ENCODE measurements at regions not wholly inside any gene's neighbourhood (a gene's known extent, or its start where the extent isn't known, plus 50 kb on each side); places are given as distances from the start of the nearest gene placed in this dataset.

- Mint-ChIP-seq H3K27me3 (no peaks in the 10 kb centered on the region), H3K36me3 (no peaks in the 10 kb centered on the region), H3K27ac (no peak overlapping the region), H3K9me3 (peaks cover 3 to 18% (median 8%) of the 10 kb centered on the region in 8 donors), H3K4me3 (no peak overlapping the region), H3K4me1 (no peaks in the 10 kb centered on the region)
- Histone ChIP-seq H3K4me1 (ENCODE audit: insufficient read depth, low read length) (no peaks in the 10 kb centered on the region), H3K9me3 (ENCODE audit: control insufficient read depth in 1 of 2, low read length in 2 of 2) (no peaks in the 10 kb centered on the region), H3K4me3 (ENCODE audit: low read length in 2 of 2) (no peak overlapping the region), H3K36me3 (ENCODE audit: insufficient read depth, low read length) (no peaks in the 10 kb centered on the region), H3K27me3 (ENCODE audit: insufficient read depth, low read length) (no peaks in the 10 kb centered on the region), H3K27ac (ENCODE audit: low read depth, low read length) (no peak overlapping the region)
- POLR2A ChIA-PET (ENCODE audit: partially characterized antibody): no interaction called here
- intact Hi-C loops (cut with micrococcal nuclease): no loop called here
- no peak for DNase-seq
- CTCF ChIA-PET (ENCODE audit: partially characterized antibody): no interaction called here
Measured at GRCh38 chr3:63159764-63160163, 118.3 kb upstream of the SYNPR start.

DNA sequence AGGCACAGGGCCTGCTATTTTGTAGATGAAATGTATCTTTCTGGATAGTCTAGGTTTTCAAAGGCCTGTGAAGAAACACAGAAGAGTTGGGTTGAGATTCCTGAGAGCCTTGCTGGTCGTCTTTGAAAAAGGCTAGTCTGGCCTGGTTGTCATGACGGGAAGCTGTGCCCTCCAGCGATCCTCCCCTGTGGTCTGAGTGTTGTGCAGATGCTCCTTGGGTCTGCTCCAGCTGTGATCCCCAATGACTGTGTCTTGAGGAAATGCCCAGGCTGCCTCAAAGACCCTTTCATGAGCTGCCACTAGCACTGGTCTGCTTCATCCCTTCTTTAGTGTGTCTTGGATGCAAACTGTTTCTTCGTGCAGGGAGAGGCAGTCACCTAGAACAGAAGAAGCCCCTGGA is 111.0 kb upstream of the SYNPR start:
- POLR2A ChIA-PET (ENCODE audit: partially characterized antibody): no interaction called here

GRCh38 chr3:63168179-63168578 is 109.9 kb upstream of the SYNPR start:
- no peak for DNase-seq
- ChIA-PET CTCF (ENCODE audit: partially characterized antibody) (no interaction called here), POLR2A (ENCODE audit: partially characterized antibody) (no interaction called here)
- Mint-ChIP-seq H3K4me3 (no peak overlapping the region), H3K27me3 (no peaks in the 10 kb centered on the region), H3K4me1 (no peaks in the 10 kb centered on the region), H3K27ac (no peak overlapping the region), H3K36me3 (no peaks in the 10 kb centered on the region), H3K9me3 (peaks cover 0 to 18% (median 7%) of the 10 kb centered on the region in 8 donors)
- Histone ChIP-seq H3K36me3 (ENCODE audit: insufficient read depth, low read length) (no peaks in the 10 kb centered on the region), H3K4me3 (ENCODE audit: low read length in 2 of 2) (no peak overlapping the region), H3K27ac (ENCODE audit: low read depth, low read length) (no peak overlapping the region), H3K27me3 (ENCODE audit: insufficient read depth, low read length) (no peaks in the 10 kb centered on the region), H3K9me3 (ENCODE audit: control insufficient read depth in 1 of 2, low read length in 2 of 2) (no peaks in the 10 kb centered on the region), H3K4me1 (ENCODE audit: insufficient read depth, low read length) (no peaks in the 10 kb centered on the region)
- intact Hi-C loops (cut with micrococcal nuclease): no loop called here

More for the DNA sequence above, 111.0 kb upstream of the SYNPR start:
- Histone ChIP-seq H3K4me3 (ENCODE audit: low read length in 2 of 2) (no peak overlapping the region), H3K4me1 (ENCODE audit: insufficient read depth, low read length) (no peaks in the 10 kb centered on the region), H3K27ac (ENCODE audit: low read depth, low read length) (no peak overlapping the region), H3K9me3 (ENCODE audit: control insufficient read depth in 1 of 2, low read length in 2 of 2) (no peaks in the 10 kb centered on the region), H3K36me3 (ENCODE audit: insufficient read depth, low read length) (no peaks in the 10 kb centered on the region), H3K27me3 (ENCODE audit: insufficient read depth, low read length) (no peaks in the 10 kb centered on the region)
- CTCF ChIA-PET (ENCODE audit: partially characterized antibody): interaction anchor here (0.6 kb wide), 1 partner anchor 19 kb away, joined by 3 read pairs; no protein-coding TSS in a partner anchor
- H3K9me3 Mint-ChIP-seq: peaks cover 0 to 11% (median 7%) of the 10 kb centered on the region in 8 donors
- no peaks in the 10 kb centered on the region for H3K4me1 Mint-ChIP-seq
- no peaks in the 10 kb centered on the region for H3K27me3 Mint-ChIP-seq
- no peak for DNase-seq
- intact Hi-C loops (cut with micrococcal nuclease): no loop called here
- H3K27ac Mint-ChIP-seq: no peak overlapping the region
- H3K36me3 Mint-ChIP-seq: no peaks in the 10 kb centered on the region
- H3K4me3 Mint-ChIP-seq: no peak overlapping the region

DNA sequence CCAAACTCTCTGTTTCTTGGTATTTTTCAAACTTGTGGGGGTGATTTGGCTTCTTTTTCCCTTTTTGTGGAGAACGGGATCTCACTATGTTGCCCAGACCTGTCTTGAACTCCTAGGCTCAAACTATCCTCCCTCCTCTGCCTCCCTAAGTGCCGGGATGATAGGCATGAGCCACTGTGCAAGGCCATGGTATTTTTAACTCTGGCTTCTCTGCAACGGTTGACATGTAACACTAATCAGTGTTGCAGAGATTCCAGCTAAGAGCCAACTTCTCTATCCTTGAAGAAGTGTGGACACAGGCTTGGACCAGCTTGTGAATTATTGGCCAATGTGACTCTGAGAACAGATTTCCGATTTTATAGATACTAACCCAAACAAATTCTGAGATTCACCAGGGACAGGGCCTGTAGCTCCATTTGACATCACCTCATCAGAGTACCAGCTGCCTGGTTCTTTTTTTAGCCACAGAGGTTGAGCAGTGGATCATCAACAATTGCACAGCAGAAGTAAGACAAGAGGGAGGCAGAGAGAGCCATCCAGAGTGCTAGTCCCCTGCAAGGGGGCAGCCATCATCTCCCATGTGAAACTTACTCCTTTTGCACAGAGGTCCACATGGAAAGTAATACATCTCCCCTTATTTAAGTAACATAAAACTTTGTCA is 98.1 kb upstream of the SYNPR start:
- Mint-ChIP-seq H3K4me3 (no peak overlapping the region), H3K36me3 (no peaks in the 10 kb centered on the region), H3K4me1 (no peaks in the 10 kb centered on the region), H3K9me3 (peaks cover 0 to 15% (median 3%) of the 10 kb centered on the region in 8 donors), H3K27ac (no peak overlapping the region), H3K27me3 (no peaks in the 10 kb centered on the region)
- intact Hi-C loops (cut with micrococcal nuclease): no loop called here
- DNase-seq: no peak
- ChIA-PET POLR2A (ENCODE audit: partially characterized antibody) (no interaction called here), CTCF (ENCODE audit: partially characterized antibody) (no interaction called here)
- Histone ChIP-seq H3K4me1 (ENCODE audit: insufficient read depth, low read length) (no peaks in the 10 kb centered on the region), H3K36me3 (ENCODE audit: insufficient read depth, low read length) (no peaks in the 10 kb centered on the region), H3K9me3 (ENCODE audit: control insufficient read depth in 1 of 2, low read length in 2 of 2) (no peaks in the 10 kb centered on the region), H3K4me3 (ENCODE audit: low read length in 2 of 2) (no peak overlapping the region), H3K27ac (ENCODE audit: low read depth, low read length) (no peak overlapping the region), H3K27me3 (ENCODE audit: insufficient read depth, low read length) (no peaks in the 10 kb centered on the region)

GRCh38 chr3:63192248-63192647 is 85.9 kb upstream of the SYNPR start:
- no peak overlapping the region for H3K27ac Mint-ChIP-seq
- ChIA-PET POLR2A (ENCODE audit: partially characterized antibody) (no interaction called here), CTCF (ENCODE audit: partially characterized antibody) (no interaction called here)
- Histone ChIP-seq H3K27me3 (ENCODE audit: insufficient read depth, low read length) (no peaks in the 10 kb centered on the region), H3K9me3 (ENCODE audit: control insufficient read depth in 1 of 2, low read length in 2 of 2) (no peaks in the 10 kb centered on the region), H3K27ac (ENCODE audit: low read depth, low read length) (no peak overlapping the region), H3K4me3 (ENCODE audit: low read length in 2 of 2) (no peak overlapping the region), H3K36me3 (ENCODE audit: insufficient read depth, low read length) (no peaks in the 10 kb centered on the region), H3K4me1 (ENCODE audit: insufficient read depth, low read length) (no peaks in the 10 kb centered on the region)
- peaks cover 0 to 10% (median 4%) of the 10 kb centered on the region in 8 donors for H3K9me3 Mint-ChIP-seq
- no peak overlapping the region for H3K4me3 Mint-ChIP-seq
- no peak for DNase-seq
- no peaks in the 10 kb centered on the region for H3K27me3 Mint-ChIP-seq
- no peaks in the 10 kb centered on the region for H3K36me3 Mint-ChIP-seq
- intact Hi-C loops (cut with micrococcal nuclease): no loop called here
- H3K4me1 Mint-ChIP-seq: no peaks in the 10 kb centered on the region

- intact Hi-C loops (cut with micrococcal nuclease): no loop called here
Measured at GRCh38 chr3:63193647-63194046, 84.5 kb upstream of the SYNPR start.

DNA sequence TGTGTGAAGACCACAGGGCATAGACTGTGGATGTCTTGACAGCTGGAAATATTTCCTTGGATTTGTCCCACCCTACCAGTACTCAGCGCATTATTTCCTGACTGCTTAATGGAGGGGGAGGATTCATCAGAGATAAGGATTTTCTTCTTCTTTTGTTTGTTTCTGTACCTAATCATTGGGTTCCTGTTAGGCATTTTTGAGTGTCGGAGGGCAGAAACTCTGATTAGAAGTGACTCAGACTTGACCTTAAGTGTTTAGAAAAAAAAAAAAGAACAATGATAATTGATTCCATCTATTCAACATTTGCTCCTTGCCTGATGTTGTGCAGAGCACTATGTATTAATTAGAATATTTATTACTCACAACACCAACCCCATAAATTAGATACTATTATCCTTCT is 78.5 kb upstream of the SYNPR start:
- Mint-ChIP-seq H3K4me1 (no peaks in the 10 kb centered on the region), H3K27ac (no peak overlapping the region), H3K9me3 (peaks cover 0 to 5% (median 1%) of the 10 kb centered on the region in 8 donors), H3K4me3 (no peak overlapping the region), H3K27me3 (no peaks in the 10 kb centered on the region), H3K36me3 (no peaks in the 10 kb centered on the region)
- intact Hi-C loops (cut with micrococcal nuclease): no loop called here
- H3K9me3 ChIP-seq (ENCODE audit: control insufficient read depth in 1 of 2, low read length in 2 of 2): no peaks in the 10 kb centered on the region
- H3K36me3 ChIP-seq (ENCODE audit: insufficient read depth, low read length): no peaks in the 10 kb centered on the region
- H3K27ac ChIP-seq (ENCODE audit: low read depth, low read length): no peak overlapping the region
- POLR2A ChIA-PET (ENCODE audit: partially characterized antibody): no interaction called here
- CTCF ChIA-PET (ENCODE audit: partially characterized antibody): no interaction called here
- no peak for DNase-seq
- H3K4me1 ChIP-seq (ENCODE audit: insufficient read depth, low read length): no peaks in the 10 kb centered on the region
- no peaks in the 10 kb centered on the region for H3K27me3 ChIP-seq (ENCODE audit: insufficient read depth, low read length)
- no peak overlapping the region for H3K4me3 ChIP-seq (ENCODE audit: low read length in 2 of 2)

More at GRCh38 chr3:63193647-63194046, 84.5 kb upstream of the SYNPR start:
- no peaks in the 10 kb centered on the region for H3K9me3 ChIP-seq (ENCODE audit: control insufficient read depth in 1 of 2, low read length in 2 of 2)
- H3K36me3 ChIP-seq (ENCODE audit: insufficient read depth, low read length): no peaks in the 10 kb centered on the region
- Mint-ChIP-seq H3K27me3 (no peaks in the 10 kb centered on the region), H3K4me1 (no peaks in the 10 kb centered on the region), H3K4me3 (no peak overlapping the region), H3K9me3 (peaks cover 0 to 11% (median 4%) of the 10 kb centered on the region in 8 donors), H3K36me3 (no peaks in the 10 kb centered on the region), H3K27ac (no peak overlapping the region)
- no peaks in the 10 kb centered on the region for H3K4me1 ChIP-seq (ENCODE audit: insufficient read depth, low read length)
- no peak overlapping the region for H3K4me3 ChIP-seq (ENCODE audit: low read length in 2 of 2)
- no peaks in the 10 kb centered on the region for H3K27me3 ChIP-seq (ENCODE audit: insufficient read depth, low read length)
- ChIA-PET CTCF (ENCODE audit: partially characterized antibody) (no interaction called here), POLR2A (ENCODE audit: partially characterized antibody) (no interaction called here)
- DNase-seq: no peak
- H3K27ac ChIP-seq (ENCODE audit: low read depth, low read length): no peak overlapping the region

DNA sequence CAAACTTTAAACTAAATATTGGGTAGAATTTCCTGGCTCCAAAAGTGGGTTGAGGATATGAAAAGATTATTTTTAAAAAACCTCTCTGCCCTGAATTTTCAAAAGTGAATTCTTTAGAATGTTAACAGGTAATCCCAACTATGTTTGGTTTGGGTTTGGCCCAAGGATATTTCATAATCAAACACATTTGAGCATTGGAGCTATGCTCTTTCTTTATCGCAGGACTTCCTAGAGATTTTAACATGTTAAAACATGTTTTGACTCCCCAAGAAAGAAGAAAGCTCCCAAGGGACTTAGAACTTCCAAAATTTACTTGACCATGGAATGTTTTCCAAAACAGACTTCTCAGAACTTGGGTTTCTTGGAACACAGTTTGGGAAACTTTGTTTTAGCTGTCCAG is 75.6 kb upstream of the SYNPR start:
- H3K4me1 ChIP-seq (ENCODE audit: insufficient read depth, low read length): no peaks in the 10 kb centered on the region
- no peak overlapping the region for H3K4me3 ChIP-seq (ENCODE audit: low read length in 2 of 2)
- Mint-ChIP-seq H3K4me1 (no peaks in the 10 kb centered on the region), H3K9me3 (peaks cover 0 to 4% (median 0%) of the 10 kb centered on the region in 8 donors), H3K27ac (no peak overlapping the region), H3K36me3 (no peaks in the 10 kb centered on the region), H3K27me3 (no peaks in the 10 kb centered on the region), H3K4me3 (no peak overlapping the region)
- H3K9me3 ChIP-seq (ENCODE audit: control insufficient read depth in 1 of 2, low read length in 2 of 2): no peaks in the 10 kb centered on the region
- ChIA-PET CTCF (ENCODE audit: partially characterized antibody) (interaction anchor here (0.9 kb wide), 1 partner anchor 8 kb away, joined by 3 read pairs; no protein-coding TSS in a partner anchor), POLR2A (ENCODE audit: partially characterized antibody) (no interaction called here)
- no peak for DNase-seq
- no peaks in the 10 kb centered on the region for H3K27me3 ChIP-seq (ENCODE audit: insufficient read depth, low read length)
- no peaks in the 10 kb centered on the region for H3K36me3 ChIP-seq (ENCODE audit: insufficient read depth, low read length)
- intact Hi-C loops (cut with micrococcal nuclease): no loop called here
- no peak overlapping the region for H3K27ac ChIP-seq (ENCODE audit: low read depth, low read length)
